Activated T-cell treated with anti-CD3 and anti-CD28 coated beads, Interleukin-2, amount 50 U/mL, for 72 hours (primary cell): ENCODE measurements at regions not wholly inside any gene's neighbourhood (a gene's known extent, or its start where the extent isn't known, plus 50 kb on each side); places are given as distances from the start of the nearest gene placed in this dataset.
A peak's percentile ranks its signal among the peaks of the same experiment; 100 is the strongest.

Source experiments
- ATAC-seq, 2 donors: fragments of 150-1000 bp; cut with Tn5 transposase; replicated peaks in 1 of 2; 2 replicates each; pipeline ENCODE4 v1.10.0; 2021; ENCODE audit warnings: moderate library complexity in 2 of 2, mild to moderate bottlenecking in 1 of 2
- DNase-seq, 2 donors: peaks; one replicate each; pipeline ENCODE4 v3.0.0; 2021 to 2022; ENCODE audit warnings: mixed read lengths in 1 of 2
- H3K27ac Mint-ChIP-seq: one replicate; pipeline ENCODE4 v1.8.0; 2022; ENCODE audit warnings: mild to moderate bottlenecking, moderate library complexity, mixed read lengths
- H3K27me3 Mint-ChIP-seq: one replicate; pipeline ENCODE4 v1.8.0; 2022; ENCODE audit warnings: low read depth, mixed read lengths
- H3K36me3 Mint-ChIP-seq, 2 donors: one replicate each; pipeline ENCODE4 v1.8.0; 2022; ENCODE audit warnings: mixed read lengths in 2 of 2, mild to moderate bottlenecking in 1 of 2; ENCODE audit not compliant: insufficient read depth in 2 of 2
- H3K4me1 Mint-ChIP-seq: one replicate; pipeline ENCODE4 v1.8.0; 2022; ENCODE audit warnings: low read depth, mixed read lengths
- H3K4me3 Mint-ChIP-seq, 2 donors: one replicate each; pipeline ENCODE4 v1.8.0; 2022; ENCODE audit warnings: mild to moderate bottlenecking in 2 of 2, mixed read lengths in 2 of 2, moderate library complexity in 2 of 2
- H3K9me3 Mint-ChIP-seq, 2 donors: one replicate each; pipeline ENCODE4 v1.8.0; 2022; ENCODE audit warnings: mixed read lengths in 2 of 2

DNA sequence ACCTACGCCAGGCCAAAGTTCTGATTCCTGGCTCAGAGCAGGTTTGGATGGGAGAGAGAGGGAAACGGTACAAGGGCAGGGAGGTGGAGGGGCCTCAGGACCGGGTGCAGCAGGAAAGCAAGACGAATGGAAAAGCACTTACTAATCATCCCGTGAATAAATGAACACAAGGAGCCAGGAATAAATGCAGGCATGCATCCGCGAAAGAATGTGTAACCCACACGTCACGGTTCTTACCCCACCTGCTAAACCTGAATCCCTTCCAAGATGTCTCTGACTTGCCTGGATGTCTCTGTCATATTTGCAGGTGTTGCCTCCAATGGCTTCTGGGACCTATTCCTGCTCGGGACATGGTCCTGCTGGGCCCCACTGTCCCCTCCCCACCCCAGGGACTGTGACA, 335.2 kb upstream of the RNF32 start:
- H3K27me3 Mint-ChIP-seq = no peaks in the 10 kb centered on the region
- no peak overlapping the region for H3K4me3 Mint-ChIP-seq
- DNase-seq (no peak), ATAC-seq (no peak)
- H3K36me3 Mint-ChIP-seq = no peaks in the 10 kb centered on the region
- H3K27ac Mint-ChIP-seq = no peak overlapping the region
- H3K4me1 Mint-ChIP-seq = no peaks in the 10 kb centered on the region
- no peaks in the 10 kb centered on the region for H3K9me3 Mint-ChIP-seq

GRCh38 chr7:156282816-156283215, 357.8 kb upstream of the RNF32 start:
- peaks cover 2 to 5% of the 10 kb centered on the region in 2 donors for H3K36me3 Mint-ChIP-seq
- ATAC-seq (no peak), DNase-seq (no peak)
- no peaks in the 10 kb centered on the region for H3K27me3 Mint-ChIP-seq
- H3K9me3 Mint-ChIP-seq = peaks cover 5 to 11% of the 10 kb centered on the region in 2 donors
- no peaks in the 10 kb centered on the region for H3K4me1 Mint-ChIP-seq
- no peak overlapping the region for H3K4me3 Mint-ChIP-seq
- no peak overlapping the region for H3K27ac Mint-ChIP-seq

GRCh38 chr7:156279635-156280034, 360.9 kb upstream of the RNF32 start:
- Mint-ChIP-seq H3K27me3 (no peaks in the 10 kb centered on the region), H3K27ac (no peak overlapping the region), H3K4me1 (no peaks in the 10 kb centered on the region), H3K36me3 (peaks cover 2 to 5% of the 10 kb centered on the region in 2 donors), H3K4me3 (no peak overlapping the region), H3K9me3 (peaks cover 3 to 9% of the 10 kb centered on the region in 2 donors)
- ATAC-seq (no peak), DNase-seq (no peak)

GRCh38 chr7:156275292-156275691, 365.3 kb upstream of the RNF32 start:
- H3K4me3 Mint-ChIP-seq = no peak overlapping the region
- H3K4me1 Mint-ChIP-seq = no peaks in the 10 kb centered on the region
- H3K27me3 Mint-ChIP-seq = no peaks in the 10 kb centered on the region
- no peaks in the 10 kb centered on the region for H3K36me3 Mint-ChIP-seq
- DNase-seq (no peak), ATAC-seq (no peak)
- no peaks in the 10 kb centered on the region for H3K9me3 Mint-ChIP-seq
- H3K27ac Mint-ChIP-seq = no peak overlapping the region

GRCh38 chr7:156274557-156274956, 366.0 kb upstream of the RNF32 start:
- H3K36me3 Mint-ChIP-seq = no peaks in the 10 kb centered on the region
- no peak overlapping the region for H3K4me3 Mint-ChIP-seq
- no peaks in the 10 kb centered on the region for H3K9me3 Mint-ChIP-seq
- H3K27me3 Mint-ChIP-seq = no peaks in the 10 kb centered on the region
- H3K27ac Mint-ChIP-seq = no peak overlapping the region
- no peak for DNase-seq
- ATAC-seq = no peak
- H3K4me1 Mint-ChIP-seq = no peaks in the 10 kb centered on the region

- Mint-ChIP-seq H3K4me1 (no peaks in the 10 kb centered on the region), H3K4me3 (no peak overlapping the region), H3K9me3 (peaks cover 2 to 3% of the 10 kb centered on the region in 2 donors), H3K27ac (no peak overlapping the region), H3K36me3 (no peaks in the 10 kb centered on the region), H3K27me3 (no peaks in the 10 kb centered on the region)
- DNase-seq = no peak
- no peak for ATAC-seq
Observed at GRCh38 chr7:156261581-156261980, 379.0 kb upstream of the RNF32 start.

DNA sequence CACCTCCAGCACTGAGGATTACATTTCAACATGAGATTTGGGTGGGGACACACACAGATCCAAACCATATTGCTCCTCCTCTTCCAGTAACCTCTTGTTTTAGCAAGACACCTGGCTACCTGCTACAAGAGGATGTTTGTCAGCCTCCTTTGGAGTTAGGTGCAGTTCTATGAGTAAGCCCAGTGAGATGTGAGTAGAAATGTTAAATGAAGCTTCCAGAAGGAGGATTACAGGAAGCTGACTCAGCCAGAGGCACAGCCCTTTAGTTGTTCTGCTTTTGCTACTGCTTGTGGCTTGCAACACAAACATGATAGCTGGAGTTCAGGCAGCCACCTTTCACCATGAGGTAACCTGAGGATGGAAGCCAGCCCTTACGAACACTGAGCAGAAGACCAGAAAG, 382.7 kb upstream of the RNF32 start:
- H3K9me3 Mint-ChIP-seq = peaks cover 2 to 3% of the 10 kb centered on the region in 2 donors
- H3K4me1 Mint-ChIP-seq = no peaks in the 10 kb centered on the region
- DNase-seq (no peak), ATAC-seq (no peak)
- H3K27ac Mint-ChIP-seq = no peak overlapping the region
- H3K4me3 Mint-ChIP-seq = no peak overlapping the region
- no peaks in the 10 kb centered on the region for H3K36me3 Mint-ChIP-seq
- no peaks in the 10 kb centered on the region for H3K27me3 Mint-ChIP-seq

DNA sequence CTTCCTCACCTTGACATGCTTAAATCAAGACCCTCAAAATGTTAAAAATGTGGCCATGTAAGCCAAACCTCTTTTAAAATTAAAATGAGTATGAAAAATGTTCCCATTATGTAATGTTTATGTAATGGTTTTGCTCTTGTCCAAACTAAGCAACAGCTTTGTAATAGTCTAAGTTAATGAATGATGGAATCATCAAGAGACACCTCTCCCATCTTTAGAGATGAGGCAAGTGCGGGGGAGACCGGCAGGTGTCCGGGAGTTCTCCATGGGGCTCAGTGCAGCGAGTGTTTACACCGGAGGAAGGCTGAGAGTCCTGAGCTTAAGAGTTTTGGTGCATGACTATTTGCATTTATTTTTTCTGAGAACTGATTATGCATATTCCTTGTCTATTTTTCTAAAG, 384.9 kb upstream of the RNF32 start:
- no peak for DNase-seq
- ATAC-seq = no peak
- Mint-ChIP-seq H3K36me3 (no peaks in the 10 kb centered on the region), H3K27ac (peak overlapping the region; percentile 43), H3K4me1 (no peaks in the 10 kb centered on the region), H3K27me3 (no peaks in the 10 kb centered on the region), H3K4me3 (no peak overlapping the region), H3K9me3 (peaks cover 2 to 3% of the 10 kb centered on the region in 2 donors)

DNA sequence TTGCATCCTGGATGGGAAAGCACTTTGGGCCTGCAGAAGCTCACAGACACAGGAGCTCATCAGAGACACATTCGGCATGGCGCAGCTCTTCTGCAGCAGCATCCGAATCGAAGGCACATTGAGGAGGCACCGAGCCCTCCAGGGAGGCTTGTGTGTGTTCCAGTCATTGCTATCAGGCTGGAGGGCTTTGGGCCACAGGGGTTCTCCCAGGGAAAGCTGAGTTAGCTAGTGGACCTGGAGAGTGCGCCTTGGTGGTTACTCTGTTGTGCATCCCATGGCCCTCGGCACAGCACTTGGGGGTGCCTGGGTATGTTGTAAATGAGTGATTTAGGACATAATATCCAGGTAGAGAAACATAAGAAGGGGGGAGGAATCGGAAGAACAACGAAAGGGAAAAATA, 388.7 kb upstream of the RNF32 start:
- Mint-ChIP-seq H3K27ac (no peak overlapping the region), H3K4me1 (no peaks in the 10 kb centered on the region), H3K9me3 (no peaks in the 10 kb centered on the region), H3K36me3 (no peaks in the 10 kb centered on the region), H3K27me3 (peaks cover 16% of the 10 kb centered on the region), H3K4me3 (no peak overlapping the region)
- no peak for DNase-seq
- ATAC-seq = no peak

- Mint-ChIP-seq H3K4me1 (no peaks in the 10 kb centered on the region), H3K4me3 (no peak overlapping the region), H3K27ac (no peak overlapping the region), H3K36me3 (no peaks in the 10 kb centered on the region), H3K27me3 (peaks cover 14% of the 10 kb centered on the region), H3K9me3 (peaks cover 0 to 1% of the 10 kb centered on the region in 2 donors)
- no peak for ATAC-seq
- no peak for DNase-seq
Observed at GRCh38 chr7:156240532-156240931, 400.0 kb upstream of the RNF32 start.

DNA sequence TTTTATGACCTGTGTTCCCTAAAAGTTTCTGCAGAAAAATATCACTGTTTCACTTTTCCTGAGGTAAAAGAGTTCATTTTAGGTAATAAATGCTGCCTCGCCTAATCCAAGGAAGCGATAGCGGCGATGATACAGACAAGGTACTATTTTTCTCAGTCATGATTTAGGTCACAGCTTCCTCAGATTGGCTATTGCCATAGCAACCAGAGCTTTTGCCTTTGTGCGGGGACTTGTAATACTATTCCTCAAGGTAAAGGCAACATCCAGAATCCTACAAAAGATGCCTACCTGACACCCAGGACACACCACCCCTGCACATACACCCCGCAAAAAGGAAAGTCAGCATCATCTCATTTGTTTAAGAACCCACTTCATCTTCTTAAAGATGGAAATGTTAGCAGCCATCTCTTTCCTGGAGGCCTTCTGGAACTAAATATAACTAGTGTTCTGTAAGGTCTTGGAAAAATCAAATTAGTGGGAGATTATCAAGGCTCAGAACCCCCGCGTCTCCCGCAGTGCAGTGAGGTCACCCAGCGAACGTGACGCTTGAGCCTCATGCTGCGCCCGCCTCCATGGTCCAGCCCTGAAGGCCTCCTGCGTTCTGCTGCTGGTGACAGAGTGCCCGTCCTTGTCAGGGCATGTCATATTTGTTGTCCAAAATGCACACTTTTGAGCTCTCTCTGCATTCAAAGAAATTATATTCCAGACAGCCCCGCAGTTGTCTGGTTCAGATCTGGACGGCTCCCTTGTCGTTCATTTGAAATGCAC, 402.0 kb upstream of the RNF32 start:
- ATAC-seq (no peak), DNase-seq (no peak)
- Mint-ChIP-seq H3K4me1 (no peaks in the 10 kb centered on the region), H3K27ac (no peak overlapping the region), H3K9me3 (peaks cover 0 to 1% of the 10 kb centered on the region in 2 donors), H3K36me3 (no peaks in the 10 kb centered on the region), H3K4me3 (no peak overlapping the region), H3K27me3 (peaks cover 2% of the 10 kb centered on the region)

DNA sequence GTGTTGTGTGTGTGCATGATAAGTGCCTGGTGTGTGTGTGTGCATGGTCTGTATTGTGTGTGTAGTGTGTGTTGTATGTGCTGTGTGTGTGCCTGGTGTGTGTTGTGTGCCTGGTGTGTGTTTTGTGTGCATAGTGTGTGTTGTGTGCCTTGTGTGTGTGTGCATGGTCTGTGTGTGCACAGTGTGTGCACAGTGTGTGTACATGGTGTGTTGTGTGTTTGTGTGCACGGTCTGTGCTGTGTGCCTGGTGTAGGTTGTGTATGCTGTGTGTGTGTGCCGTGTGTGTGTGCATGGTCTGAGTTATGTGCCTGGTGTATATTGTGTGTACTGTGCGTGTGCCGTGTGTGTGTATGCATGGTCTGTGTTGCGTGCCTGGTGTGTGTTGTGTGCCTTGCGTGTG, 403.0 kb upstream of the RNF32 start:
- DNase-seq (no peak), ATAC-seq (no peak)
- no peak overlapping the region for H3K4me3 Mint-ChIP-seq
- no peaks in the 10 kb centered on the region for H3K27me3 Mint-ChIP-seq
- no peaks in the 10 kb centered on the region for H3K36me3 Mint-ChIP-seq
- H3K4me1 Mint-ChIP-seq = no peaks in the 10 kb centered on the region
- H3K27ac Mint-ChIP-seq = no peak overlapping the region
- no peaks in the 10 kb centered on the region for H3K9me3 Mint-ChIP-seq

DNA sequence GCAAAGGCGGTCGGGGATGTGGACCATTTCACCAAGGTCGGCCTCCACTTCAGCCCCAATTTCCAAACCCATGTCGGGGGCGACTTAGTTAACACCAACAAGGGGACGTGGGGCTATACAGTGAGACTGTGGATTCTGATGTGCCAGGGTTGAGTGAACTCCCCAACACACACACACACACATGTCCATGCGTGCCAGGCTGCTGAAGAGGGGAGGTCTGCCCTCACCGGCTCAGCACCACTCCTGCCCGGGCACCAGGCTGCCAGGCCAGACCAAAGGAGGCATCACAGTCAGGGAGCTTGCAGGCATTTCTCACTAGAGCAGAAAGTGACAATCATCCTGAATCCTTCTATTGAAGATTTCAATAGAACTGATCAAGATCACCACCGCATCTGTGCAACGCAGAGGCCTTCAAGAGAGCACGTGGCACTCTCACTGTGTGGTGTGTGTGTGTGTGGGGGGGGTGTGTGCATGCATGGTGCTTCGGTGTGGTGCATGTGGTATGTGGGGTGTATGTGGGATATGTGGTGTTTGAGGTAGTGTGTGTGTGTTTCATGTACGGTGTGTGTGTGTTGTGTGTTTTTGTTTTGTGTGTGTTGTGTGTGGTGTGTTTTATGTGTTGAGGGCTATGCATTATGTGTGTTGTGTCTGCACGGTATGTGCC, 403.5 kb upstream of the RNF32 start:
- H3K4me1 Mint-ChIP-seq = no peaks in the 10 kb centered on the region
- no peaks in the 10 kb centered on the region for H3K27me3 Mint-ChIP-seq
- no peaks in the 10 kb centered on the region for H3K36me3 Mint-ChIP-seq
- DNase-seq (no peak), ATAC-seq (no peak)
- no peak overlapping the region for H3K4me3 Mint-ChIP-seq
- H3K27ac Mint-ChIP-seq = no peak overlapping the region
- no peaks in the 10 kb centered on the region for H3K9me3 Mint-ChIP-seq
